ENCODE measurements at regions not wholly inside any gene's neighbourhood (a gene's known extent, or its start where the extent isn't known, plus 50 kb on each side); places are given as distances from the start of the nearest gene placed in this dataset.

DNA sequence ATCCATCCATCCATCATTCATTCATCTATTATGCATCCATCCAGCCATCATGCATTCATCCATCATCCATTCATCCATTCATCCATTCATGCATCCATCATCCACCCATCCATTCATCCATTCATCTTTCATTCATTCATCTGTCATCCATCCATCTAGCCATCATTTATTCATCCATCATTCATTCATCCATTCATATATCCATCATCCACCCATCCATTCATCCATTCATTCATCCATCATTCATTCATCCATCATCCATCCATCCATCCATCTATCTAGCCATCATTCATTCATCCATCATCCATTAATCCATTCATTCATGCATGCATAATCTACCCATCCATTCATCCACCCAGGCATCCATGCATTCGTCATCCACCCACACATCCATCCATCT is 1450.3 kb downstream of the TBC1D22A start:
- no peak for DNase-seq (ENCODE audit: low read depth)

DNA sequence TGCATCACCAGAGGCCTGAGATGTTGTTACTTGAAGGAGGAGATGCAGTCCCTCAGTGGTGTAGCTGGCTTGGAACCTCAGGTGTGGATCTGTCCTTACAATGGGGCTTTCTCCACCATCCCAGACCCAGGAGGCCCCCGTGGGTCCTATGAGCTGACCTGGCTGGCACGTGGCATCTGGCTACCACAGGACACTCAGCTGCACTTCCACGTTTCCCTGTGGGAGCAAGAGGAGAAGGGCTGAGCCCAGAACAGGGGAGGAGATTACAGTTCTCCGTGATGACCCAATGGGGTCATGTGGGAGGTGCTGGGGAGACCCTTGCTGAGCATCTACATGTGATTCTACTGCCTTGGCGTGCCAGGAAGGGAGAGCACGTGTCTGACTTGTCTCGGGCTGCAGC is 1448.4 kb downstream of the TBC1D22A start:
- DNase-seq (ENCODE audit: low read depth), result no peak

DNA sequence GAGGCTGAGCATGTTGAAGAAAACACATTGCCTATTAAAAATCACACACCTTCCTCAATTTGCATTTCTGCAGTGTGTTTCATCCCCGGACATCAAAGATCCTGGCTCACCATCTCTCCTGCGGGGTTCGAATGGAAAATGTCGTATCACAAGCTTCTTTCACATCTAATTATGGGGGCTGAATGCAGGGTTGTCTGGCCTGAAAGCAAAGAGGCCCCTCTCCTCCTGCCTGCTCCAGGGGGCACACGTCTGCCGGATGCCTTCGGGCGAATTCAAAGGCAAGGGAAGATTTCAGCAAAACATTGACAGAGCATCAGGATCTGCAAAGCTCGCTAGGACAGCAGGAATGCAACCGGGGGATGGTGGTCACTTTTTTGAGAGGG is 1447.7 kb downstream of the TBC1D22A start:
- no peak for DNase-seq (ENCODE audit: low read depth)

DNA sequence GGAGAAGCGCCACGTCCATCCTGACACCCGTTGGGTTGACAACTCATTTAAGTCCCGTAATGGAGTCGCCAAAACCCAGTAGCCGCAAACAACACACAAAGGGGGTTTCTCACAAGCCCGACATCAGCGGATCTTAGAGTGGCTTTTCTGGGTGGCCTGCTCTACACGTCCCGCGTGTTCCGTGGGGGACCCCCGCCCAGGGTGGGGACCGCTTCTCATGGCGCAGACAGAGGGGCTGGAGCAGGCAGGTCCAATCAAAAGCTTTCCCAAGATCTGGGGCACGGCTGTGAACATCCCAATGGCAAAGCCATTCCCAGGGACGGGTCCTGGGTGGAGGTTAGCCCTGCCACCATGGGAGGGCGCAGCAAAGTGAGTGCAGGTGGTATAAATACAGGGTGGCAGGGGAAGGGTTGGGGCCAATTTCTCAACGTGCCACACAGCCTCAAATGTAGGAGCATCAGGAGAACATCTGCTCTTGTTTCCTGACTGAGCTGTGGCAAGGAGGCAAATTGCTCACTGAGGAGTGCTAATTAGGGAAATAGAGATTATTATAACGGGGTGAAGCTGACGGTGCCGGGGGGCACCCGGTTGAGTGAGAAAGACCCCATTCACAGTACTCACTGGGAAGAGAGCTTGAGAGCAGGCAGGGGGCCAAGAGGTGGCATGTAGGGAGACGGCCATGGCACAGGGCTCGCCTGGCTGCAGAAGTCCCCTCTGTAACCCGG is 1447.2 kb downstream of the TBC1D22A start:
- DNase-seq (ENCODE audit: low read depth), result no peak

DNA sequence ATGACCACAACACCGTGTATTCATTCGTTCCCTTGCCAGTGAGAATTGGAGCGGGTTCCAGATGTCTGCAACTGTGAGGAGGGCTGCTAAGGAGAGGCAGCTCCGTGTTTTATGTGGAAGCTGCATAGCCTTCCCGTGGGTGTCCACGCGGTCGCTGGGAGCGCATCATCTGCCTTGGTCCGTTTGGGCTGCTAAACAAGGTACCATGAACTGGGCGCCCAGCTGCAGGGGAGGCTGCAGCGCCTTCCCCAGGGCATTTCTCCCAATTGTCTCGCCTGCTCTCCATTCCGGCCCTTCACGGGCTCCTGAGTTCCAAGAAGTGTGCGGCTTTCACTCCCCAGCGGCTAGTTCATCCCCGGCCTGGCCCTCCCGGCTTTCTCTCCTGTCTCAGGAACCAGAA is 1446.4 kb downstream of the TBC1D22A start:
- no peak for DNase-seq (ENCODE audit: low read depth)

DNA sequence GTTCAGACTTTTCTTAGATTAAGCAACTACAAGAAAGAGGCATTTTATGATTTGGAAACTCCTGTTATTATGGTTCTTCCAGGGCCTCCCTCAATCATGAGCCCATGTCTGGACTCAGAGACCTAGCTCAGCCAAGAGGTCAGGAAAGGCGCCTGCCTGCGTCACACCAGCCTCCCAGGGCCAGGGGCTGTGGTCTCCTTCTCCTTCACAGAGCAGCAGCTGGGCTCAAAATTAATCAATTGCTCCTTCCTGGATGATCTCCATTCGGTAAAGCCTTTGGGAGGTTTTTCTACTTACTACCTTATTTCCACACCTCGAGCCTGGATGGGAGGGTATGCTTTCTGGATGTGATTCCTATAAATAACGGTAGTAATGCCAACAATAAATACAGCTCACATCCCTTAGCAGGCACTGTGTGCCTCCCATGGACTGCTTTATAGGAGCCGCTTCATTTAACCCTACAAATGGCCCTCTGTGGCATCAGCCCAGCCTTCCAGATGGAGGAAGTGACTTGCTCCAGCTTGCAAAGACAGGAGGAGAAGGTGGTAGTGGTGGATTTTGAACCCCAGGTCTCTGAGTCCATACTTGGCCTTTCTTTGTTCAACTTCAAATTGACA is 1445.6 kb downstream of the TBC1D22A start:
- DNase-seq (ENCODE audit: low read depth), result no peak

DNA sequence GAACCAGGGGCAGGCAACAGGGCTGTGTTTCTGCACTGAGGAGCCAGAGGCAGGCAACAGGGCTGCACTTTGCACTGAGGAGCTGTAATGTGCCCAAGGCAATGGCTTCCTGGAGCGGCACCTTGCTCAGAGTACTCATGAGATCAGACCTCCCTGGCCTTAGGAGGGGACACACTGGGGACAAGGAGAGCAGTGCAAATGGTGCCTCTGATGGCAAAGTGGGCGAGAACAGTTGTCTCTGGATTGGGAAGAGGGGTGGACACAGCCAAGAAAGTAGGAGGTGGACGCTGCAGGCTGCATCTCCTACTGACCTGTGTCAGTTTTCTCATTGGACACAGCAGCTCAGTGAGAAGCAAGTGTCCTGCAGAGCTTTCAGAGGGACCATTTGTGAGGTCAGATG is 1443.3 kb downstream of the TBC1D22A start:
- DNase-seq (ENCODE audit: low read depth), result no peak

DNA sequence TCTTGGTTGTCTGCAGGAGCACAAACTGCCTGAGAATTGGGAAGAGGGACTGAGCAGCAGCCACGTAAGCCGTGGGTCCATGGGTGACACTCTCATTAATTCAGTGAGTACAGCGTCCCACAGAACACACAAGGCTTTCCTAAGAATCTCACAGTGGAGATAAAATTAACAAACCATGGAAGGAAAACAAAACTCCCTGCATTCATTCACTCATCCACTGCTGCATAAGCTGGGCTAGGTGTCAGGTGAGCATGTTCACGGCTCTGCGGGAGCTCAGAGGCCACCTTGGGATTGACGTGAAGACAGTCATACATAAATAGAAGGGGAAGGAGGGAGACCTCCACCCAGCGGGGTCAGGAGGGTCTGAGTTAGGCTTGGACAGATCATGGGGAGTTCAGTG is 1442.7 kb downstream of the TBC1D22A start:
- no peak for DNase-seq (ENCODE audit: low read depth)

DNA sequence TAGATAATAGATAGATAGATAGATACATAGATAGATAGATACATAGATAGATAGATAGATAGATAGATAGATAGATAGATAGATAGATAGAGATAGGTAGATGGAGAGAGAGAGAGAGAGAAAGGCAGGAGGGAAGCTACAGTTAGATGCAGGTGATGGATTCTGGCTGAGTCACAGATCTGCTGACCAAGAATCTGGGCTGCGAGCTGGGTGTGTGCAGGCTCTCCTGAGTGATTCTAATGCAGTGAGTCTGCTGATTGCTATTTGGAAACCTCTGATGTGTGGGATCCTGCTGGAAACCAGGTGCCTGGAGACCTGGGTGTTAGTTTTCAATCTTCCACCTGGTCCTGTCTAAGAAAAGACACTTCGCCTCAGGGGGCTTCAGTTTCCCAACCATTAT is 1441.8 kb downstream of the TBC1D22A start:
- DNase-seq (ENCODE audit: low read depth), result no peak

DNA sequence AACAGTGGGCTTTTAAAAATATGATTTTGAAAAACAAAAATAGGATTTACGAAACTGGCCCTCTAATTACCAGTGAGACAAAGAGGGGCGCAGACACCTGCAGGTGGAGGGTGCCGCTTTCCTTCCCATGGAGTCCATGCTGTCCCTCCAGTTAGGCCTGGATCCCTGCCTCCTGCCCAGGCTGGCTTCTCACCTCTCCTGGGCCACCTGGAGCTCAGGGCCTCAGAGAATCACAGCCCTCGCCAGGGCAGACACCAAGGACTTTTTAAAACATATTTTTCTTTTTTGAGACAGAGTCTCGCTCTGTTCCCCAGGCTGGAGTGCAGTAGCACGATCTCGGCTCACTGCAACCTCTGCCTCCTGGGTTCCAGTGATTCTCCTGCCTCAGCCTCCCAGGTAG is 1437.2 kb downstream of the TBC1D22A start:
- no peak for DNase-seq (ENCODE audit: low read depth)

DNA sequence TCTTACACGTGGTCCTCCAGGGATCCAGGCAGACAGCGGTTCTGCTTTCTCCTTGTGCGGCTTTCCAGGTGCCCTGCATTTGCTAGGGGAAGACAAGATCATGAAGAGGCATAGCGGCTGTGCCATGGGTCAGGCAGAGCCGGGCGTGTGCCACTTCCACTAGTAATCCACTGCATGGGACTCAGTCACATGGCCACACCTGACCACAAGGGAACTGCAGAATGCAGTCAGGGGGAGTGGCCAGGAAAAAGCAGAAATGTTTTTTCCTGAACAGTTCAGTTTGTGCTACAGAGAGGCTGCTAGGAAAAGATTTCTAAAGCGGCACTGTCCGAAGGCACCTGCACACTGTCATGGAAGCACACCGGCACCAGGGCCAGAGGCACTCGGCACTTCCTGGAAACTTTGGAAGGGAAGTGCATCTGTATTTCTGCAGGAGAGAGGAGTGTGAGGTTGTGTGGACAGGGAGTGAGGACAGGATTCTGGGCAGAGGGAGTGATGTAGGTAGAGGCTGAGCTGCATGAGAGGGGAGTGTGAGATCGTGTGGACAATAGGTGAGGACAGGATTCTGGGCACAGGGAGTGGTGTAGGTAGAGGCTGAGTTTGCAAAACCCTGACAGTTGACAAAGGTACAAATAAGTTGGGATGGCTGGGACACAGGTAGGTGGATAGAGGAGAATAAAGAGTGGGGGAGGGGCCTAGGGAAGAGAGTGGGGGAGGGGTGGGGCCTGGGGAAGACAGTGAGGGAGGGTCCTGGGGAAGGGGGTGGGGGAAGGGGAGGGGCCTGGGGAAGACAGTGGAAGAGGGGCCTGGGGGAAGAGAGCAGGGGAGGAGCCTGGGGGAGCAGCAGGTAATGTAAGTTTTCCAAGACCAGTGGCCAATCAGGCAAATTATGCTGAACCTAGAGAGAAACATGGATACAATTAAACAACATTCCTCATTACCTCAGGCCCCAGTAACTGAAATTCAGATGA is 1436.3 kb downstream of the TBC1D22A start:
- DNase-seq (ENCODE audit: low read depth), result no peak

DNA sequence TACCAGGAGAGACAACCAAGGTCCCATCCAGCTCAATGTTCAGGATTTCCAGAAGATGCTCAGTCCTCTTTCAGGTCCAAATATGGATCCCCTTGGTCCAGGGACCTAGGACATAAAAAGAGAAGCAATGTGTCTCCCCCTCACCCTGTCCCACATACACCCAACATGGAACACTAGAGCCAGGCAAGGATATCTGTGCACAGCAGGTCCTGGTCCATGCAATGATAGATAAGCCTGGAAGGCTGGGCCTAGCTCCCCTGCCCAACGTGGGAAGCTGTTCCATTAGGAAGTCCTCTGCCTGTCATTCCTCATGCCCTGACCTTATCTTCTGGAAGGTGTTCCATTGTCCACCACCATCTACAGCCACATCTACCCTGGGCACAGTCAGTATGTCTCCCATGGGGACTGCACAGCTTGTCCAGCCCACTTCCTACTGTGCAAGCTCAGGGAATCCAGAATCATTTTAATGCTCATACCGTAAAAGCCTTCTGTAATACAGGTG is 1434.8 kb downstream of the TBC1D22A start:
- no peak for DNase-seq (ENCODE audit: low read depth)

DNA sequence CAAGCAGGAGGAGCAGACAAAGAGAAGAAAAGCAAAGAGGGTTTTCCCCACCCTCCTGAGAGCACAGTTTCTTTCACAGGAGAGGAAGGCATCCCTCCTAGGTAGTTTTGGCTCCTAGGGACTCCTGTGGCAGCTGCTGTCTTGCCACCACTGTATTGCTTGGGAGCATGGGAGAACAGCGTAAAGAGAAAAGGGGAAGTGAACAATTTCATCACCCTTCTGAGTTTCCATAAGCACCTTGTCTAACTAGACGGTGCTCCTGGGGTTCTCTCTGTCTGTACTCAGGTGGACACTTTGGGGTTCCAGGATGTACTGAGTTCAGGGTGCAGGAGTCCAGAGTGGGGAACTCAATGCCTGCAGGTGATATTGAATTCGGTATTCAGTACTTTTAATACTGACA is 1430.5 kb downstream of the TBC1D22A start:
- DNase-seq (ENCODE audit: low read depth), result no peak

DNA sequence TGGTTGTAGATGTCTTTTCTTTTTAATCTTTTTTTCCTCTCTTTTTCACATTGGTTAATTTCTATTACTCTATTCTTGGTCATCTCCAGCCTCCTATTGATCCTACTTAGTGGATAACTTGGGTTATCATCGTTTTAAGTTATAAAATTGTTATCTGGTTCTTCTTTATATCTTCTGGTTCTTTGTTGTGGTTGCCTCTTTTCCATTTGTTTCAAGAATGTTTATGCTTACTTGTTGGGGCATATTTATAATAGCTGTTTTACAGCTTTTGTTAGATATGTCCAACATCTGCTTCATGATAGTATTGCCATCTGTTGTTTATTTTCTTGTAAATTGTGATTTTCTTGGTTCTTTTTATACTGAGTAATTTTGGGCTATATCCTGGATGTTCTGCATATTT is 1429.6 kb downstream of the TBC1D22A start:
- DNase-seq (ENCODE audit: low read depth), result no peak

DNA sequence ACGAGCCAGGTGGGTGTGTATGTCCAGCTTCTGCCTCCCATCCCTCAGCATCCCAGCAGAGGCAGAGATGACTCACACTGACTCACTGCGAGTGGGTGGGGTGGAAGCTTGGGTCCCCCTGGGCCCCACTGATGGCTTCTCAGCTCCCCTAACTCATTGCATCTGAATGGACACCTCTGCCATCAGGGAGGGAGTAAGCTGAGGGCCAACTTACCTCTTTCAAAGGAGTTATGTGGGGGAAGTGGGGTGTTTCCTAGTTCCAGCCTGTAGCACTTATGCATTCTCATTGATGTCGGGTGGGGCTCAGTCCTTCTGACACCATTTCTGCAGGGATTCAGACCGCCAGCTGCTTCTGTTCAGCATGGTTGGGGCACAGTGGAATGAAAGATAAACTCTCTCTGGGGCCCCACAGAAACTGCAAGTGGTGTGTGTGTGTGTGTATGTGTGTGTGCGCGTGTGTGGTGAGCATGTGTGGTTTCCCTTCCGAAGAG is 1425.8 kb downstream of the TBC1D22A start:
- peak; percentile 44 for DNase-seq (ENCODE audit: low read depth)

DNA sequence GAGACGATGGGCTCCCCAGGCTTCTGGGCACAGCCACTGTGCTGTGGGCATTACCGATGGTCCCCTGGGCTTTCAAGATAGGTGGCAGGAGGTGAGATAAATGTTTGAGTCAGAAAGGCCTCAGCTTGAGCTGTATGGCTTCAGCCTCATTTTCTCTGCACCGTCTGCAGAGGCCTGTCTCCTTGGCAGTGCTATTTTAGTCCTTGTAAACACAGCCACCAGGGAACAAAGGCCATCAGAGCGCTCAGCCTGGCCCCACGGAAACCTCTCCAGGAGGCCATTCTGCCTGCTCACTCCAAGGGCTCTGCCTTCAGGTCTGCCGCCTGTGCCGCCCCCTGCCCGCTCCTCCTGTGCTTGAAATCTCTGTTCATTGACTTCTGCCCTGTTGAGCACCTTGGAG is 1424.9 kb downstream of the TBC1D22A start:
- no peak for DNase-seq (ENCODE audit: low read depth)

DNA sequence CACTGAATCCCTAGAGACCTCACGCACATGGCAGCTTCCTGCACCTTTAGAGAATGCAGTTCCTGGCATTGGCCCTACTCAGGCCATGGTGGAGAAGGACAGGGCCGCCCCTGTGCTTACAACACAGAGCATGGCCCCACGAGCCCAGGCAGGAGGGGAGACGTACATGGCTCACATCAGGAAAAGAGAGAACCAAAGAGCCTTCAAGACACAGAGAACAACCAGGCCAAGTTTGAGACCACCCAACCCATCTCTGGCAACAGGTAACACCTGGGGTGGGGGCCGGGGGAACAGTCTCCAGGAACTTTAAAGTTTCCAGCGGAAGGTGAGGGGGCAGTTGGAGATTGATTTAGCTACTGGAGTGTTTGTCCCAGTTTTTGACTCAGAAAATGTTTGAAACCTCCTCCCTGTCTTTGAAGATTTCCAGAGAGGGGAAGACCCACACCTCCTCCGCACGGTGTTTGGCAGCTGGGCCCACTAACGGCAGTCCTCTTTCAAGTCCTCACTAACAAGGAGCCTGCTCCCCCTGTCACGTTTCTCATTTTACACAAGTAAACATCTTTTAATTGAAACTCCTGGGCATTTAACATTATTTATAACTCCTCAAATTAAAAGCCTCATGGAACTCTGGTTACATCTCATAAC is 1423.8 kb downstream of the TBC1D22A start:
- DNase-seq (ENCODE audit: low read depth), result no peak

DNA sequence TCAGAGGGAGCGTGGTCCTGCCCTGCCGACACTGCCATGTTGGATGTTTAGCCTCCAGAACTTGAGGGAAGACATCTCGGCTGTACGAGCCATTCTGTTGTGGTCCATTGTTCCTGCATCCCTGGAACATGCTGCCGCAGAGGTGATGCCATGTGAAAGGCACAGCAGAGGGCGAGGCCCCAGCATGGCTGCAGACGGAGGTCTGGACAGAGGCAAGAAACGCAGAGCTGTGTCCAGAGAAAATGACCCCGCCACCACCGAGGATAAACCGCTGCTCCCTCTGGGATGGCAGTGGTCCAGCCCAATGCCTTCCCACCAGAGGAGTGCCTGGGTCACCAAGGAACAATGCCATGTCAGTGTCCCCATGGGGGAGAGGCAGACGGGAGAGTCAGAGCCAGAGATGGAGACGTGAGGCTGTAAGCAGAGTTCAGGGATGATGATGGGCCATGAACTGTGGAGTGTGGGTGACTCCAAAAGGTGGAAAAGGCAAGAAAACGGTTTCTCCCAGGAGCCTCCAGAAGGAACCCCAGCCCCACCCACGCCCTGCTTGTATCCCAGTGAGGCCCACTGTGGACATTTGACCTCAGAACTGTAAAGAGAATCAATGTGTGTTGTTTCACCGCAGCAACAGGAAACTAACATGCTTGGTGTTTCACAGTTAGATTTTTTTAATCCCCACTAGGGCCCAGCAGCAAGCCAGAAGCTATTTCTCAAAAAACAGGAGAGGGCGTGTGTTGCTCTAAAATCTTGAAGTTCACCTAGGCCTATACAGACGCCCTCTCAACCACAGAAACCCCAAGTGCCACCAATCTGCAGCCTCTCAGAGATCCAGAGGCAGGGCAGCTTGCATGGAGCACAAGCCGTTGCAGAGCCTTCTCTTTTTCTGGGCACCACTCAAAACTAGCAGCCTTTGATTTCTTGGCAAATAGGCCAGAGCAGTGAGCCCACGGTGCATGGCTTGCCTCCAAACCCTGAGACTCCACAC is 1422.9 kb downstream of the TBC1D22A start:
- DNase-seq (ENCODE audit: low read depth), result no peak

DNA sequence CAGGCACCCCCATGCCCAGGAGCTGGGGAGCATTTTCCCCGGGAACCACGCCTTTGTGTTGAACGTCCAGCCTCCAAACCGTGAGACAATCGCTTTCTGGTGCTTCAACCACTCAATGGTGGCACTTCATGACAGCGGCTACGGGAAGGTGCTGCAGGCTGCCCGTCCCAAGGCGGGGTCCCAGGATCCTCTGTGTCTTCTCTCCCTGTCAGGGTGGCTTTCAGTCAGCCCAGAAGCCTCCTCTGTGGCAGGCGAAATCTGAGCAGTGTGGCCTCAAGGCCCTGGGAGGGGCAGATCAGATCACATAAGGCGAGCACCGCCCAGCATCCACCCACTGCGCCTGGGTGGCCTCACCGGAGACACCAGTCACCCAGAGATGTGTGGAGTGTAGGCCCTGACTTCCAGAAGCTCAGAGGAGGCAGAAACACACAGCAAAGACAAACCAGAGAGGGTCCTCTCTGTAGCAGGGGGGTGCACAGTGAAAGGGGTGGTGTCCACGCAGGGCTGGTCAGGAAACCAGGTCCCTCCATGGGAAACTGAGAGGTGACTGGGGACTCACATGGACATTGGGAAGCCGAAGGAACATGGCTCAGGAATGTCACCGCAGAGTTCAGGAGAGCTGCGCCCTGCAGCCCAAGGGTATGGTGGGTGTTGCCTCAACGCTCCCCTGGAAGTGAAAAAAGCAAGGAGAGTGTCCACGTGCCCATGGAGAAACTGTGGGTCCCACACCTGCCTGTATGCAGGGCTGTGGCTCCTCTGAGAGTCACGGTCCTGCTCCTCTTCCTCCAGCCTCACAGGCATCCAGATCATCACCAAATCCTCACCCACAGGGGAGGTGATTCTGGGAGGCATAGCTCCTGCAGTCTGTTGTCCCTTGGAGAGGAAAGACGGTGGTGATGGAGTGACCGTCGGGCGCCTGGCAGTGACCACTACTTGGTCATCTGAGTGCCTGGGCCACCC is 1420.7 kb downstream of the TBC1D22A start:
- no peak for DNase-seq (ENCODE audit: low read depth)
